A549 (cell line): ENCODE measurements at regions not wholly inside any gene's neighbourhood (a gene's known extent, or its start where the extent isn't known, plus 50 kb on each side); places are given as distances from the start of the nearest gene placed in this dataset.

Source experiments
- ATAC-seq, 2 experiments: fragments of 200-7000 bp in 1 of 2; fragments of >200 bp in 1 of 2; cut with Nextera tagmentation in 1 of 2; cut with Tn5 transposase in 1 of 2; 3 replicates each; pipeline versions ENCODE4 v1.8.0 to v1.9.1; 2018 to 2020; ENCODE audit warnings: mild to moderate bottlenecking in 1 of 2, moderate library complexity in 1 of 2
- CTCF ChIA-PET: fragments of 300-600 bp; sonication (Branson Sonifier 250); formaldehyde crosslinking; extraction: SDS; loops from one replicate; lab custom pipeline; 2021; ENCODE audit warnings: antibody characterized with exemption, inconsistent platforms; lab: Yijun Ruan, JAX
- POLR2A ChIA-PET: fragments of 350-600 bp; formaldehyde crosslinking; extraction: SDS; loops from one replicate; lab custom pipeline; 2021; ENCODE audit warnings: antibody characterized with exemption, inconsistent platforms; lab: Yijun Ruan, JAX
- DNase-seq, 2 experiments: peaks; one replicate each; pipeline versions ENCODE4 v3.0.0 to v3.0.0-alpha.2; 2011 to 2016; ENCODE audit warnings: low read depth in 1 of 2, low spot score in 1 of 2
- FAIRE-seq: peaks from 2 replicates; lab custom pipeline; 2011; peaks lifted over from hg19 to GRCh38; lab: Jason Lieb, UNC
- H3K27ac ChIP-seq, 2 experiments: fragments of >200 bp; sonication (Bioruptor Twin); formaldehyde crosslinking; 3 replicates each; pipeline ENCODE4 v1.5.1; 2016 to 2017
- H3K4me1 ChIP-seq: fragments of >200 bp; sonication (Bioruptor Twin); formaldehyde crosslinking; 3 replicates; pipeline ENCODE4 v1.6.1; 2016
- H3K4me2 ChIP-seq: fragments of >200 bp; sonication (Bioruptor Twin); formaldehyde crosslinking; 3 replicates; pipeline ENCODE4 v1.6.1; 2016
- H3K4me3 ChIP-seq: fragments of >200 bp; sonication (Bioruptor Twin); formaldehyde crosslinking; 3 replicates; pipeline ENCODE4 v1.5.1; 2016
- H3K9me3 ChIP-seq: fragments of >200 bp; sonication (Bioruptor Twin); formaldehyde crosslinking; 3 replicates; pipeline ENCODE4 v1.6.1; 2016
- BHLHE40 ChIP-seq: IDR thresholded peaks from 2 replicates; pipeline ENCODE4 v1.6.1; 2012; ENCODE audit warnings: low read depth, low read length, inconsistent platforms
- CBX8 ChIP-seq: fragments of 200-600 bp; sonication (generic); IDR thresholded peaks from 2 replicates; pipeline ENCODE4 v1.6.1; 2016
- CHD2 ChIP-seq: fragments of 150-350 bp; IDR thresholded peaks from 2 replicates; pipeline ENCODE4 v1.6.1; 2014; ENCODE audit warnings: low read length; ENCODE audit not compliant: partially characterized antibody
- CHD4 ChIP-seq: fragments of 200-600 bp; sonication (generic); IDR thresholded peaks from 2 replicates; pipeline ENCODE4 v1.6.1; 2016; ENCODE audit warnings: antibody characterized with exemption, mild to moderate bottlenecking, borderline replicate concordance
- CTCF ChIP-seq: fragments of >200 bp; sonication (Bioruptor Twin); formaldehyde crosslinking; IDR thresholded peaks from 3 replicates; pipeline ENCODE4 v1.5.1; 2016
- EHMT2 ChIP-seq: fragments of 200-600 bp; sonication (generic); IDR thresholded peaks from 2 replicates; pipeline ENCODE4 v1.6.1; 2016; ENCODE audit warnings: antibody characterized with exemption, low read depth, mild to moderate bottlenecking, moderate library complexity
- ESRRA ChIP-seq: fragments of 150-350 bp; IDR thresholded peaks from 2 replicates; pipeline ENCODE4 v1.6.1; 2014; ENCODE audit warnings: mild to moderate bottlenecking, low read length, borderline replicate concordance
- HDAC2 ChIP-seq: fragments of 200-600 bp; sonication (generic); IDR thresholded peaks from 2 replicates; pipeline ENCODE4 v1.6.1; 2016
- HOXA7 ChIP-seq: fragments of 250-450 bp; sonication (Bioruptor Pico); IDR thresholded peaks from 2 replicates; pipeline ENCODE4 v1.5.0; 2020; ENCODE audit warnings: mild to moderate bottlenecking, moderate library complexity
- HOXB5 ChIP-seq: fragments of 250-450 bp; sonication (Bioruptor Pico); IDR thresholded peaks from 2 replicates; pipeline ENCODE4 v1.5.0; 2020; ENCODE audit warnings: mild to moderate bottlenecking, moderate library complexity
- JUNB ChIP-seq: fragments of >200 bp; sonication (Bioruptor Twin); formaldehyde crosslinking; IDR thresholded peaks from 2 replicates; pipeline ENCODE4 v1.6.1; 2016
- MAFK ChIP-seq: fragments of 450-650 bp; IDR thresholded peaks from 2 replicates; pipeline ENCODE4 v1.6.1; 2014; ENCODE audit not compliant: partially characterized antibody
- MAZ ChIP-seq: fragments of 150-350 bp; IDR thresholded peaks from 2 replicates; pipeline ENCODE4 v1.6.1; 2014; ENCODE audit warnings: antibody characterized with exemption, low read depth, low read length, borderline replicate concordance
- MYC ChIP-seq: IDR thresholded peaks from 2 replicates; pipeline ENCODE4 v1.6.1; 2012; ENCODE audit warnings: mild to moderate bottlenecking, inconsistent platforms, low read length, improper control_type of control experiment, borderline replicate concordance
- NFE2L2 ChIP-seq: fragments of 150-350 bp; conservative IDR thresholded peaks from 2 replicates; pipeline ENCODE4 v1.6.1; 2014; ENCODE audit warnings: low read length
- PHF8 ChIP-seq: fragments of 200-600 bp; sonication (generic); IDR thresholded peaks from 2 replicates; pipeline ENCODE4 v1.6.1; 2016; ENCODE audit warnings: low read depth, mild to moderate bottlenecking, antibody characterized with exemption, moderate library complexity, borderline replicate concordance
- RAD21 ChIP-seq, 2 experiments: fragments of >200 bp in 1 of 2; sonication (Bioruptor Twin) in 1 of 2; formaldehyde crosslinking in 1 of 2; IDR thresholded peaks in 1 of 2; conservative IDR thresholded peaks in 1 of 2; 2 replicates in 1 of 2; 3 replicates in 1 of 2; pipeline ENCODE4 v1.6.1; 2012 to 2018; ENCODE audit warnings: inconsistent platforms in 1 of 2
- RARB ChIP-seq: fragments of 250-450 bp; sonication (Bioruptor Pico); IDR thresholded peaks from 2 replicates; pipeline ENCODE4 v1.8.0; 2021; ENCODE audit warnings: mild to moderate bottlenecking, moderate library complexity
- RCOR1 ChIP-seq: fragments of 150-350 bp; IDR thresholded peaks from 2 replicates; pipeline ENCODE4 v1.6.1; 2014; ENCODE audit warnings: antibody characterized with exemption, low read length, low read depth
- SREBF2 ChIP-seq: fragments of 450-650 bp; IDR thresholded peaks from 2 replicates; pipeline ENCODE4 v1.6.1; 2014; ENCODE audit warnings: mild to moderate bottlenecking, moderate library complexity
- TFCP2L1 ChIP-seq: fragments of 250-450 bp; sonication (Bioruptor Pico); IDR thresholded peaks from 2 replicates; pipeline ENCODE4 v1.5.0; 2021; ENCODE audit warnings: mild to moderate bottlenecking
- TP53 ChIP-seq: fragments of 250-450 bp; sonication (Bioruptor Pico); IDR thresholded peaks from 2 replicates; pipeline ENCODE4 v1.5.0; 2021; ENCODE audit warnings: mild to moderate bottlenecking, moderate library complexity
- ZC3H11A ChIP-seq: fragments of 450-650 bp; IDR thresholded peaks from 2 replicates; pipeline ENCODE4 v1.6.1; 2014; ENCODE audit warnings: antibody characterized with exemption, mild to moderate bottlenecking
- ZFP36 ChIP-seq: fragments of 450-650 bp; IDR thresholded peaks from 2 replicates; pipeline ENCODE4 v1.6.1; 2014; ENCODE audit warnings: borderline replicate concordance; ENCODE audit not compliant: partially characterized antibody
- ZNF302 ChIP-seq: fragments of 250-450 bp; sonication (Bioruptor Pico); IDR thresholded peaks from 2 replicates; pipeline ENCODE4 v1.9.0; 2021; ENCODE audit warnings: inconsistent platforms, mild to moderate bottlenecking, moderate library complexity
- ZSCAN20 ChIP-seq: fragments of 250-450 bp; sonication (Bioruptor Pico); IDR thresholded peaks from 2 replicates; pipeline ENCODE4 v1.8.0; 2022; ENCODE audit warnings: mild to moderate bottlenecking, moderate library complexity
- WGBS: methylation state at CpG from one replicate; pipeline ENCODE4 v1.1.6; 2017; ENCODE audit errors: missing lambda C conversion rate; 5-methylcytosine and 5-hydroxymethylcytosine counted together
- TF ChIP-seq, protein P1 (sequence below): fragments of >200 bp; sonication (Bioruptor Twin); formaldehyde crosslinking; IDR thresholded peaks from 2 replicates; pipeline ENCODE4 v1.6.1; 2016
- TF ChIP-seq, protein P2 (sequence below): IDR thresholded peaks from 2 replicates; pipeline ENCODE4 v1.6.1; 2012
- TF ChIP-seq, protein P3 (sequence below): fragments of >200 bp; sonication (Bioruptor Twin); formaldehyde crosslinking; IDR thresholded peaks from 3 replicates; pipeline ENCODE4 v1.6.1; 2016

DNA sequence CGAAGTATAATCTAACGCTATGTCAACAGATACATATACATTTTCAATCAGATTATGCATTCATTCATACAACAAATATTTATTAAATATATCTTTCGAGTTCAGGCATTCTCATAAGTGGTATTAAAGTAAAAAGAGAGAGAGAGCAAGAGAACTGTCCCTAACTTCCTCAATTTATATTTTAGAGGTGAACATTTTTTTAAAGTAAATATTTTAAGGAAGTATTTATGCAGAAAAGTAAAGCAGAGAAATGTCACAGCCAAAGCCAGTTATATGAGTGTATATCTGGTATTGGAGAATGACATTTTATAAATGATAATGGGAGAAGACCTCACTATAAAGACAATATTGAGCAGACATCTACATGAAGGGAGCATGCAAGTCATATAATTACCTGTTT, 667.3 kb upstream of the CDH9 start:
- H3K27ac ChIP-seq = peak overlapping the region in 1 of 2 experiments; percentile 62; a peak in 3 of 6 replicates
- FAIRE-seq (no peak), ATAC-seq (no peak), DNase-seq (no peak)
- POLR2A ChIA-PET = no interaction called here
- CTCF ChIA-PET = no interaction called here
- no peak overlapping the region for H3K4me2 ChIP-seq
- peaks cover 47% of the 10 kb centered on the region for H3K4me1 ChIP-seq
- TF ChIP-seq EHMT2 (no peak), ZNF302 (CRISPR knock-in tag) (no peak), NFE2L2 (no peak), ESRRA (no peak), RARB (CRISPR knock-in tag) (no peak)
- TF ChIP-seq, protein P1, sequence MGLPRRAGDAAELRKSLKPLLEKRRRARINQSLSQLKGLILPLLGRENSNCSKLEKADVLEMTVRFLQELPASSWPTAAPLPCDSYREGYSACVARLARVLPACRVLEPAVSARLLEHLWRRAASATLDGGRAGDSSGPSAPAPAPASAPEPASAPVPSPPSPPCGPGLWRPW = no peak
- TF ChIP-seq, protein P2, sequence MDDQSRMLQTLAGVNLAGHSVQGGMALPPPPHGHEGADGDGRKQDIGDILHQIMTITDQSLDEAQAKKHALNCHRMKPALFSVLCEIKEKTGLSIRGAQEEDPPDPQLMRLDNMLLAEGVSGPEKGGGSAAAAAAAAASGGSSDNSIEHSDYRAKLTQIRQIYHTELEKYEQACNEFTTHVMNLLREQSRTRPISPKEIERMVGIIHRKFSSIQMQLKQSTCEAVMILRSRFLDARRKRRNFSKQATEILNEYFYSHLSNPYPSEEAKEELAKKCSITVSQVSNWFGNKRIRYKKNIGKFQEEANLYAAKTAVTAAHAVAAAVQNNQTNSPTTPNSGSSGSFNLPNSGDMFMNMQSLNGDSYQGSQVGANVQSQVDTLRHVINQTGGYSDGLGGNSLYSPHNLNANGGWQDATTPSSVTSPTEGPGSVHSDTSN = no peak
- no peak overlapping the region for H3K4me3 ChIP-seq
- WGBS = 68% methylated on average over 3 of the region's 3 CpGs
- H3K9me3 ChIP-seq = no peaks in the 10 kb centered on the region

- ATAC-seq = peak; percentile 91 to 94
- DNase-seq = peak; percentile 13 to 63
- Histone ChIP-seq H3K4me2 (peak overlapping the region; percentile 42), H3K4me1 (peaks cover 24% of the 10 kb centered on the region), H3K4me3 (no peak overlapping the region), H3K9me3 (no peaks in the 10 kb centered on the region), H3K27ac (peak overlapping the region; percentile 52 to 88)
- FAIRE-seq = peak; percentile 92
- ChIA-PET CTCF (no interaction called here), POLR2A (interaction anchor here (0.6 to 0.7 kb wide), 3 partner anchors 222 to 732 kb away, joined by 4 to 6 read pairs (median 5); no protein-coding TSS in a partner anchor)
- 24% methylated on average over 7 of the region's 7 CpGs for WGBS
- TF ChIP-seq SREBF2 (no peak), MYC (no peak), CTCF (no peak), RAD21 (conservative IDR thresholded peaks at IDR 0.05 in 1 of 2, IDR thresholded peaks at IDR 0.05 in 1 of 2) (peak in 1 of 2 experiments; percentile 45; a peak in 2 of 5 replicates), CBX8 (no peak), MAZ (no peak), TFCP2L1 (no peak), ZNF302 (CRISPR knock-in tag) (no peak), RCOR1 (no peak), CHD2 (no peak), HOXB5 (CRISPR knock-in tag) (no peak), EHMT2 (no peak), PHF8 (no peak), TP53 (no peak), ZSCAN20 (CRISPR knock-in tag) (no peak), ZC3H11A (no peak), BHLHE40 (no peak), CHD4 (no peak), ZFP36 (no peak), HOXA7 (CRISPR knock-in tag) (no peak), MAFK (no peak), JUNB (peak; percentile 73), HDAC2 (no peak)
- TF ChIP-seq, protein P3, sequence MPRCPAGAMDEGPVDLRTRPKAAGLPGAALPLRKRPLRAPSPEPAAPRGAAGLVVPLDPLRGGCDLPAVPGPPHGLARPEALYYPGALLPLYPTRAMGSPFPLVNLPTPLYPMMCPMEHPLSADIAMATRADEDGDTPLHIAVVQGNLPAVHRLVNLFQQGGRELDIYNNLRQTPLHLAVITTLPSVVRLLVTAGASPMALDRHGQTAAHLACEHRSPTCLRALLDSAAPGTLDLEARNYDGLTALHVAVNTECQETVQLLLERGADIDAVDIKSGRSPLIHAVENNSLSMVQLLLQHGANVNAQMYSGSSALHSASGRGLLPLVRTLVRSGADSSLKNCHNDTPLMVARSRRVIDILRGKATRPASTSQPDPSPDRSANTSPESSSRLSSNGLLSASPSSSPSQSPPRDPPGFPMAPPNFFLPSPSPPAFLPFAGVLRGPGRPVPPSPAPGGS = 0 out of 3 replicates have a peak, but pooled peaks have one; percentile 26
- TF ChIP-seq, protein P2 = no peak
Measured at GRCh38 chr5:27701931-27702903, 663.8 kb upstream of the CDH9 start.
